Loucy (cell line): ENCODE measurements at regions not wholly inside any gene's neighbourhood (a gene's known extent, or its start where the extent isn't known, plus 50 kb on each side); places are given as distances from the start of the nearest gene placed in this dataset.

Source experiments
- EZH2phosphoT487 ChIP-seq: fragments of 200-600 bp; IDR thresholded peaks from 2 replicates; pipeline ENCODE4 v1.6.1; 2018; ENCODE audit warnings: antibody characterized with exemption, mild to moderate bottlenecking, moderate library complexity, borderline replicate concordance
- TF ChIP-seq, protein P1 (sequence below): fragments of 200-600 bp; sonication (generic); conservative IDR thresholded peaks from 2 replicates; pipeline ENCODE4 v1.5.1; 2014; ENCODE audit warnings: mild to moderate bottlenecking, antibody characterized with exemption, low read length

DNA sequence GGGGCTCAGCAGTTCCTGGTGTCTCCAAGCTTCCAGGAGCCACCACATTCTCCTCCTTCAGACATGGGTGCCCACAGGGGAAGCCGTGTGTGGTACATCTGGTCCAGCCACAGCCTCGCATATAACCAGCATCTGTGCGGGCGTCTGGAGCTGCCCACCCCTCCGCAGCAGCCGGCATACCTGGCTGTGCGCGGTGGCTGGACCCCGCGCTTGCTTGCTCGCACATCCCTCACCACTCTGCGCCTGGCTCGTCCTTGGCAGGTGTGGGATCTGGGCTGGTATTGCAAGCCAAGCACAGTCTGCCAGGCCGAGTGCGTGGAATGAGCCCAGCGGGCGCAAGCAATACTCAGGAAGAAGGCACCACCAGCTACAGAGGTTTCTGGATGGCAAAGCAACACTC, 117.7 kb upstream of the MBL2 start:
- TF ChIP-seq, protein P1, sequence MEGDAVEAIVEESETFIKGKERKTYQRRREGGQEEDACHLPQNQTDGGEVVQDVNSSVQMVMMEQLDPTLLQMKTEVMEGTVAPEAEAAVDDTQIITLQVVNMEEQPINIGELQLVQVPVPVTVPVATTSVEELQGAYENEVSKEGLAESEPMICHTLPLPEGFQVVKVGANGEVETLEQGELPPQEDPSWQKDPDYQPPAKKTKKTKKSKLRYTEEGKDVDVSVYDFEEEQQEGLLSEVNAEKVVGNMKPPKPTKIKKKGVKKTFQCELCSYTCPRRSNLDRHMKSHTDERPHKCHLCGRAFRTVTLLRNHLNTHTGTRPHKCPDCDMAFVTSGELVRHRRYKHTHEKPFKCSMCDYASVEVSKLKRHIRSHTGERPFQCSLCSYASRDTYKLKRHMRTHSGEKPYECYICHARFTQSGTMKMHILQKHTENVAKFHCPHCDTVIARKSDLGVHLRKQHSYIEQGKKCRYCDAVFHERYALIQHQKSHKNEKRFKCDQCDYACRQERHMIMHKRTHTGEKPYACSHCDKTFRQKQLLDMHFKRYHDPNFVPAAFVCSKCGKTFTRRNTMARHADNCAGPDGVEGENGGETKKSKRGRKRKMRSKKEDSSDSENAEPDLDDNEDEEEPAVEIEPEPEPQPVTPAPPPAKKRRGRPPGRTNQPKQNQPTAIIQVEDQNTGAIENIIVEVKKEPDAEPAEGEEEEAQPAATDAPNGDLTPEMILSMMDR = no peak
- TF ChIP-seq EZH2phosphoT487 = no peak
